ENCODE measurements at regions not wholly inside any gene's neighbourhood (a gene's known extent, or its start where the extent isn't known, plus 50 kb on each side); places are given as distances from the start of the nearest gene placed in this dataset.

DNA sequence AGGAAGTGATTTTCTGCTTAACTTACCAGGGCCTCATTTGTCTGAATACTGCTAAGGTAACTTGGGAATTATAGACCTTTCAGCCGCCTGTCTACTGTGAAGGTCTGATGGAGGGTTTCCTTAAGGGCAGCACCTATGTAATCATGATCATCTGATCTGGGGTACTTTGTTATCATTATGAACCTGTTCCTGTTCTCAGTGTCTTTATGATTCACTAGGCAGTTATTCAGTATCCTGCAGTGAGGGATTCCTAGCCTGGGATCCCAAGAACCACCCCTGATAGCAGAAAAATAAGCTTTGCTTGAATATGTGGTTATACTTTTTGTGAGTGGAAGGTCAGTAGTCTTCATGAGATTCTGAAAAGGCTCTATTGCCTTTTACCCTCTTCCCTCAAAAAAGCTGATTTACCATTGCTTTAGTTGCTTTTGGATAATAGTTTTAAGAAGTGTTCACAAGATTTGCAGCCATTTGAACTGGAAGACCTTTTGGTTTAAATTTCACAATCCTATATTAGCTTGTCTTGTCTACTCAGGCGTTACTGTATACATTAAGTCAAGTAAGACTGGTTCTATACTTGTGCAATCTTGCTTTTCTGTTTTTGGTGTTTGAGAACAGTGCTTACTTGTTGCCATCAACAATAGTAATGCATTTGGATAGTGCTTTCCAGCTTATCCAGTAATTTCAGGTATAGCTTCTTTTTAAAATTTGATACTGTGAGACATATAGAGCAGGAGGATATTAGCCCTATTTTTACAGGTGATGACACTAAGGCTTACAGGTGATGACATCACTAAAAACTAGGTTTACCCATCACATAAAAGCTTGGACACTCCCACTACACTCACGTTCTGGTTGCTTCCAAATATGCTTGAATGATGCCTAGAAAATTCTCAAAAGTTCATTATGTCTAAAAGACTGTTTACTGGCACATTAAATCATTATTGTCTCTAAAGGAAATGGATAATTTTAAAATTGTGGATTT, 60.0 kb downstream of the FHIP1A start:
- H3K27ac ChIP-seq (ENCODE audit: low read depth, low read length) = no peak overlapping the region
- no peaks in the 10 kb centered on the region for H3K9me3 ChIP-seq (ENCODE audit: control insufficient read depth, insufficient read depth, low read length)
- no peak overlapping the region for H3K4me3 ChIP-seq (ENCODE audit: low read length)
- no peaks in the 10 kb centered on the region for H3F3A ChIP-seq (ENCODE audit: control insufficient read depth, insufficient read depth)
- no peaks in the 10 kb centered on the region for H3K9me2 ChIP-seq (replicated peaks; ENCODE audit: control insufficient read depth, low read length)
- 0 out of 2 replicates have a peak, but pooled peaks cover 3% of the 10 kb centered on the region for H3K27me3 ChIP-seq (ENCODE audit: control insufficient read depth, low read length)
- H3K4me1 ChIP-seq (ENCODE audit: control insufficient read depth, low read length) = no peaks in the 10 kb centered on the region
- no peak for TF ChIP-seq EZH2phosphoT487 (IDR thresholded peaks at IDR 0.05; ENCODE audit: borderline replicate concordance, low read length)
- TF ChIP-seq, protein P1, sequence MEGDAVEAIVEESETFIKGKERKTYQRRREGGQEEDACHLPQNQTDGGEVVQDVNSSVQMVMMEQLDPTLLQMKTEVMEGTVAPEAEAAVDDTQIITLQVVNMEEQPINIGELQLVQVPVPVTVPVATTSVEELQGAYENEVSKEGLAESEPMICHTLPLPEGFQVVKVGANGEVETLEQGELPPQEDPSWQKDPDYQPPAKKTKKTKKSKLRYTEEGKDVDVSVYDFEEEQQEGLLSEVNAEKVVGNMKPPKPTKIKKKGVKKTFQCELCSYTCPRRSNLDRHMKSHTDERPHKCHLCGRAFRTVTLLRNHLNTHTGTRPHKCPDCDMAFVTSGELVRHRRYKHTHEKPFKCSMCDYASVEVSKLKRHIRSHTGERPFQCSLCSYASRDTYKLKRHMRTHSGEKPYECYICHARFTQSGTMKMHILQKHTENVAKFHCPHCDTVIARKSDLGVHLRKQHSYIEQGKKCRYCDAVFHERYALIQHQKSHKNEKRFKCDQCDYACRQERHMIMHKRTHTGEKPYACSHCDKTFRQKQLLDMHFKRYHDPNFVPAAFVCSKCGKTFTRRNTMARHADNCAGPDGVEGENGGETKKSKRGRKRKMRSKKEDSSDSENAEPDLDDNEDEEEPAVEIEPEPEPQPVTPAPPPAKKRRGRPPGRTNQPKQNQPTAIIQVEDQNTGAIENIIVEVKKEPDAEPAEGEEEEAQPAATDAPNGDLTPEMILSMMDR (IDR thresholded peaks at IDR 0.05; ENCODE audit: low read depth, low read length, poor library complexity, severe bottlenecking) = no peak
- no peak overlapping the region for H3K4me2 ChIP-seq (ENCODE audit: low read length)
- H3K36me3 ChIP-seq (ENCODE audit: control insufficient read depth, low read length) = no peaks in the 10 kb centered on the region
- no peaks in the 10 kb centered on the region for H4K20me1 ChIP-seq (ENCODE audit: control insufficient read depth, insufficient read depth, low read depth, low read length)
- H3K79me2 ChIP-seq (ENCODE audit: control insufficient read depth, low read length) = no peaks in the 10 kb centered on the region

DNA sequence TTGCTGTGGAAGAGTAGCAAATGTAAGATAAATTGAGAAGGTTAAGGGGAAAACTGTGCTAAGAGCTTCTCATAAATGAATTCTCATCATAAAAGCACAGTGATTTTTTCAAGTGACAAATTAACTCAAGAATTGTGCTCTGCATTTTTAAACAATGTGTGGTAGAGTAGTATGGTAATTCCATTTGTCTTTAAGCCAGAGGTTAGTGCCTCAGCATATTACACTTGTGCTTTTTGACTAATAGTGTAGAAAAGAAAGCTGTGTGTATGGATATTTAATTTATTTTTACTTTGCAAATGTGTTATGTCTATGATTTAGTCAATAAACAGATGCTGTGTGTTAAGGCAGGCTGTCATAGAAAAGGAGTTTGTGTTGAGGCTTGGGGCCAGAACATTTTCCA, 61.0 kb downstream of the FHIP1A start:
- Histone ChIP-seq H3K9me2 (replicated peaks; ENCODE audit: control insufficient read depth, low read length) (no peaks in the 10 kb centered on the region), H3K4me2 (ENCODE audit: low read length) (no peak overlapping the region), H3K4me1 (ENCODE audit: control insufficient read depth, low read length) (no peaks in the 10 kb centered on the region), H3K27me3 (ENCODE audit: control insufficient read depth, low read length) (0 out of 2 replicates have a peak, but pooled peaks cover 3% of the 10 kb centered on the region), H3F3A (ENCODE audit: control insufficient read depth, insufficient read depth) (no peaks in the 10 kb centered on the region), H3K9me3 (ENCODE audit: control insufficient read depth, insufficient read depth, low read length) (no peaks in the 10 kb centered on the region), H3K27ac (ENCODE audit: low read depth, low read length) (no peak overlapping the region), H3K36me3 (ENCODE audit: control insufficient read depth, low read length) (no peaks in the 10 kb centered on the region), H4K20me1 (ENCODE audit: control insufficient read depth, insufficient read depth, low read depth, low read length) (no peaks in the 10 kb centered on the region), H3K79me2 (ENCODE audit: control insufficient read depth, low read length) (no peaks in the 10 kb centered on the region), H3K4me3 (ENCODE audit: low read length) (no peak overlapping the region)
- TF ChIP-seq, protein P1 (IDR thresholded peaks at IDR 0.05; ENCODE audit: low read depth, low read length, poor library complexity, severe bottlenecking) = no peak
- TF ChIP-seq EZH2phosphoT487 (IDR thresholded peaks at IDR 0.05; ENCODE audit: borderline replicate concordance, low read length) = no peak

DNA sequence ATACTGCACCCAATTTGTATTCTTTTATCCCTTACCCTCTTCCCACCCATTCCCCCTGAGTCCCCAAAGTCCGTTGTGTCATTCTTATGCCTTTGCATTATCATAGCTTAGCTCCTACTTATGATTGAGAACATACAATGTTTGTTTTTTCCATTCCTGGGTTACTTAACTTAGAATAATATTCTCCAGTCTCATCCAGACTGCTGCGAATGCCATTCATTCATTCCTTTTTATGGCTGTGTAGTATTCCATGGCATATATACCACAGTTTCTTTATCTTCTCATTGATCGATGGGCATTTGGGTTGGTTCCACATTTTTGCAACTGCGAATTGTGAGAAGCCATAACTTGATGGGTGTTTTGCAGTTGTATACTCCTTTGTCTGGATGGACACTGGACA, 62.8 kb downstream of the FHIP1A start:
- Histone ChIP-seq H3K27ac (ENCODE audit: low read depth, low read length) (no peak overlapping the region), H3K36me3 (ENCODE audit: control insufficient read depth, low read length) (no peaks in the 10 kb centered on the region), H3K79me2 (ENCODE audit: control insufficient read depth, low read length) (no peaks in the 10 kb centered on the region)

More for the DNA sequence above, 62.8 kb downstream of the FHIP1A start:
- Histone ChIP-seq H4K20me1 (ENCODE audit: control insufficient read depth, insufficient read depth, low read depth, low read length) (no peaks in the 10 kb centered on the region), H3K9me2 (replicated peaks; ENCODE audit: control insufficient read depth, low read length) (no peaks in the 10 kb centered on the region), H3K4me3 (ENCODE audit: low read length) (no peak overlapping the region), H3K27me3 (ENCODE audit: control insufficient read depth, low read length) (0 out of 2 replicates have a peak, but pooled peaks cover 3% of the 10 kb centered on the region), H3K9me3 (ENCODE audit: control insufficient read depth, insufficient read depth, low read length) (no peaks in the 10 kb centered on the region), H3K4me2 (ENCODE audit: low read length) (no peak overlapping the region), H3F3A (ENCODE audit: control insufficient read depth, insufficient read depth) (no peaks in the 10 kb centered on the region), H3K4me1 (ENCODE audit: control insufficient read depth, low read length) (no peaks in the 10 kb centered on the region)
- TF ChIP-seq EZH2phosphoT487 (IDR thresholded peaks at IDR 0.05; ENCODE audit: borderline replicate concordance, low read length) = no peak
- TF ChIP-seq, protein P1 (IDR thresholded peaks at IDR 0.05; ENCODE audit: low read depth, low read length, poor library complexity, severe bottlenecking) = no peak
